HEK293T (cell line): ENCODE measurements at regions not wholly inside any gene's neighbourhood (a gene's known extent, or its start where the extent isn't known, plus 50 kb on each side); places are given as distances from the start of the nearest gene placed in this dataset.

ENCODE experiments used
- ARNT ChIP-seq: fragments of 450-650 bp; IDR thresholded peaks from 2 replicates; pipeline ENCODE4 v1.6.1; 2017; ENCODE audit warnings: mild to moderate bottlenecking
- BHLHE40 ChIP-seq: fragments of 450-650 bp; IDR thresholded peaks from 2 replicates; pipeline ENCODE4 v1.6.1; 2016; ENCODE audit warnings: mild to moderate bottlenecking, moderate library complexity, borderline replicate concordance
- CTBP1 ChIP-seq: fragments of 450-650 bp; IDR thresholded peaks from 2 replicates; pipeline ENCODE4 v1.6.1; 2016; ENCODE audit warnings: borderline replicate concordance
- ELF4 ChIP-seq: fragments of 450-650 bp; IDR thresholded peaks from 2 replicates; pipeline ENCODE4 v1.6.1; 2017; ENCODE audit warnings: antibody characterized with exemption
- FOXA1 ChIP-seq: fragments of 450-650 bp; IDR thresholded peaks from 2 replicates; pipeline ENCODE4 v1.6.1; 2016; ENCODE audit warnings: mild to moderate bottlenecking
- FOXK2 ChIP-seq: fragments of 450-650 bp; IDR thresholded peaks from 2 replicates; pipeline ENCODE4 v1.6.1; 2016; ENCODE audit warnings: mild to moderate bottlenecking
- FOXM1 ChIP-seq: fragments of 450-650 bp; IDR thresholded peaks from 2 replicates; pipeline ENCODE4 v1.6.1; 2017; ENCODE audit warnings: mild to moderate bottlenecking, borderline replicate concordance
- HDGF ChIP-seq: fragments of 450-650 bp; IDR thresholded peaks from 2 replicates; pipeline ENCODE4 v1.6.1; 2017; ENCODE audit warnings: antibody characterized with exemption, borderline replicate concordance
- L3MBTL2 ChIP-seq: fragments of 450-650 bp; conservative IDR thresholded peaks from 2 replicates; pipeline ENCODE4 v1.6.1; 2016; ENCODE audit warnings: mild to moderate bottlenecking
- NFRKB ChIP-seq: fragments of 450-650 bp; IDR thresholded peaks from 2 replicates; pipeline ENCODE4 v1.6.1; 2016; ENCODE audit warnings: mild to moderate bottlenecking, moderate library complexity
- SP1 ChIP-seq: fragments of 450-650 bp; IDR thresholded peaks from 2 replicates; pipeline ENCODE4 v1.6.1; 2017
- SUZ12 ChIP-seq: fragments of 450-650 bp; IDR thresholded peaks from 2 replicates; pipeline ENCODE4 v1.6.1; 2016; ENCODE audit warnings: mild to moderate bottlenecking
- TARDBP ChIP-seq: fragments of 450-650 bp; IDR thresholded peaks from 2 replicates; pipeline ENCODE4 v1.6.1; 2016
- ZNF384 ChIP-seq: fragments of 450-650 bp; IDR thresholded peaks from 2 replicates; pipeline ENCODE4 v1.6.1; 2016

GRCh38 chr10:33921970-33922605, 587.6 kb upstream of the NRP1 start:
- TF ChIP-seq SUZ12 (no peak), FOXA1 (no peak), HDGF (no peak), TARDBP (no peak), FOXM1 (no peak), L3MBTL2 (no peak), BHLHE40 (no peak), ZNF384 (no peak), SP1 (no peak), ELF4 (no peak), ARNT (no peak), CTBP1 (no peak), NFRKB (no peak), FOXK2 (no peak)
